ENCODE measurements at regions not wholly inside any gene's neighbourhood (a gene's known extent, or its start where the extent isn't known, plus 50 kb on each side); places are given as distances from the start of the nearest gene placed in this dataset.

DNA sequence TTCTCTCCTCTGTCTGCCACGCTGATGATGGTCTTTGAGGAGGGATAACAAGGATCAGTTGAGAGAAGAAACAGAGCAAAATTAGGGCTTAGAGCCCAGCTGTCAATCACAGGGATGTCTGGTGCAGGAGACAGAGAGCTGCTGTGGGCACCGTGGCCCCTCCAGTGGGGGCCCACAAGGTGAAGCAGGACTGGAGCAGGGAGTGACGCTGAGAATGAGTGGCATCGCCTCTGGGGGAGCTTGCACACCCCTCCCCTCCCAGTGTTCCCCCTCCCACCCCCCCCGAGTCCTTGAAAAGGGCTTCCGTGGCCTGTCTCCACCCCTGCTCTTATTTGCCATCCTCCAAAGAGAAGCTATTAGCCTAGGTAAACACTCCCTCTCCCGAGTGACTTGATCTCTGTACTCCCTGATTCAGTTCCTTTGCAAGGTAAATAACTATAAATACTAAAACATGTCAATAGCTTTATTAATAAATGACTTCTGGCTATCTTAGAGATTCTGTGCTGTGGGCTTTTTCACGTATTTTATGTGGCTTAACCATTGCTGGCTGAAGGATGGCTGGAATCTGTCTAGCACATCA lies 440.0 kb downstream of the ZNF536 start:
- TF ChIP-seq PPARA (CRISPR knock-in tag; IDR thresholded peaks at IDR 0.05; ENCODE audit: borderline replicate concordance) (no peak), CREB5 (CRISPR knock-in tag; IDR thresholded peaks at IDR 0.05; ENCODE audit: low read depth) (no peak), OSR1 (CRISPR knock-in tag; IDR thresholded peaks at IDR 0.05) (no peak), CSDC2 (CRISPR knock-in tag; IDR thresholded peaks at IDR 0.05) (no peak), SNAI2 (CRISPR knock-in tag; IDR thresholded peaks at IDR 0.05) (no peak), TSHZ2 (CRISPR knock-in tag; IDR thresholded peaks at IDR 0.05) (no peak), TCF4 (CRISPR knock-in tag; IDR thresholded peaks at IDR 0.05; ENCODE audit: borderline replicate concordance) (no peak), ZNF565 (CRISPR knock-in tag; conservative IDR thresholded peaks at IDR 0.05; ENCODE audit: low read depth) (no peak), CSRNP3 (CRISPR knock-in tag; IDR thresholded peaks at IDR 0.05) (no peak), ZNF70 (CRISPR knock-in tag; IDR thresholded peaks at IDR 0.05) (no peak), ESRRG (CRISPR knock-in tag; IDR thresholded peaks at IDR 0.05) (no peak), ZFP3 (CRISPR knock-in tag; IDR thresholded peaks at IDR 0.05) (no peak), BACH2 (CRISPR knock-in tag; IDR thresholded peaks at IDR 0.05; ENCODE audit: borderline replicate concordance) (no peak), TOX (CRISPR knock-in tag; IDR thresholded peaks at IDR 0.05; ENCODE audit: borderline replicate concordance) (no peak), ZFP30 (CRISPR knock-in tag; IDR thresholded peaks at IDR 0.05) (no peak), GLIS3 (CRISPR knock-in tag; IDR thresholded peaks at IDR 0.05) (no peak), RARB (CRISPR knock-in tag; IDR thresholded peaks at IDR 0.05) (no peak), ISL1 (CRISPR knock-in tag; IDR thresholded peaks at IDR 0.05) (no peak)
- TF ChIP-seq, protein P1, sequence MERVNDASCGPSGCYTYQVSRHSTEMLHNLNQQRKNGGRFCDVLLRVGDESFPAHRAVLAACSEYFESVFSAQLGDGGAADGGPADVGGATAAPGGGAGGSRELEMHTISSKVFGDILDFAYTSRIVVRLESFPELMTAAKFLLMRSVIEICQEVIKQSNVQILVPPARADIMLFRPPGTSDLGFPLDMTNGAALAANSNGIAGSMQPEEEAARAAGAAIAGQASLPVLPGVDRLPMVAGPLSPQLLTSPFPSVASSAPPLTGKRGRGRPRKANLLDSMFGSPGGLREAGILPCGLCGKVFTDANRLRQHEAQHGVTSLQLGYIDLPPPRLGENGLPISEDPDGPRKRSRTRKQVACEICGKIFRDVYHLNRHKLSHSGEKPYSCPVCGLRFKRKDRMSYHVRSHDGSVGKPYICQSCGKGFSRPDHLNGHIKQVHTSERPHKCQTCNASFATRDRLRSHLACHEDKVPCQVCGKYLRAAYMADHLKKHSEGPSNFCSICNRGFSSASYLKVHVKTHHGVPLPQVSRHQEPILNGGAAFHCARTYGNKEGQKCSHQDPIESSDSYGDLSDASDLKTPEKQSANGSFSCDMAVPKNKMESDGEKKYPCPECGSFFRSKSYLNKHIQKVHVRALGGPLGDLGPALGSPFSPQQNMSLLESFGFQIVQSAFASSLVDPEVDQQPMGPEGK (CRISPR knock-in tag; IDR thresholded peaks at IDR 0.05; ENCODE audit: borderline replicate concordance): no peak
- TF ChIP-seq, protein P2, sequence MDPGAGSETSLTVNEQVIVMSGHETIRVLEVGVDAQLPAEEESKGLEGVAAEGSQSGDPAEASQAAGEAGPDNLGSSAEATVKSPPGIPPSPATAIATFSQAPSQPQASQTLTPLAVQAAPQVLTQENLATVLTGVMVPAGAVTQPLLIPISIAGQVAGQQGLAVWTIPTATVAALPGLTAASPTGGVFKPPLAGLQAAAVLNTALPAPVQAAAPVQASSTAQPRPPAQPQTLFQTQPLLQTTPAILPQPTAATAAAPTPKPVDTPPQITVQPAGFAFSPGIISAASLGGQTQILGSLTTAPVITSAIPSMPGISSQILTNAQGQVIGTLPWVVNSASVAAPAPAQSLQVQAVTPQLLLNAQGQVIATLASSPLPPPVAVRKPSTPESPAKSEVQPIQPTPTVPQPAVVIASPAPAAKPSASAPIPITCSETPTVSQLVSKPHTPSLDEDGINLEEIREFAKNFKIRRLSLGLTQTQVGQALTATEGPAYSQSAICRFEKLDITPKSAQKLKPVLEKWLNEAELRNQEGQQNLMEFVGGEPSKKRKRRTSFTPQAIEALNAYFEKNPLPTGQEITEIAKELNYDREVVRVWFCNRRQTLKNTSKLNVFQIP (CRISPR knock-in tag; IDR thresholded peaks at IDR 0.05; ENCODE audit: borderline replicate concordance, low read depth): no peak
- ATAC-seq: no peak

GRCh38 chr19:30811397-30812098 lies 439.4 kb downstream of the ZNF536 start:
- no peak for ATAC-seq
- TF ChIP-seq ZFP30 (CRISPR knock-in tag; IDR thresholded peaks at IDR 0.05): no peak
- no peak for TF ChIP-seq CREB5 (CRISPR knock-in tag; IDR thresholded peaks at IDR 0.05; ENCODE audit: low read depth)
- no peak for TF ChIP-seq ISL1 (CRISPR knock-in tag; IDR thresholded peaks at IDR 0.05)
- no peak for TF ChIP-seq SNAI2 (CRISPR knock-in tag; IDR thresholded peaks at IDR 0.05)
- no peak for TF ChIP-seq ZC3H10 (CRISPR knock-in tag; IDR thresholded peaks at IDR 0.05)
- no peak for TF ChIP-seq GLIS3 (CRISPR knock-in tag; IDR thresholded peaks at IDR 0.05)
- TF ChIP-seq CSRNP3 (CRISPR knock-in tag; IDR thresholded peaks at IDR 0.05): no peak
- TF ChIP-seq ARNTL (CRISPR knock-in tag; IDR thresholded peaks at IDR 0.05; ENCODE audit: borderline replicate concordance, low read depth): no peak
- TF ChIP-seq ZFP3 (CRISPR knock-in tag; IDR thresholded peaks at IDR 0.05): no peak
- TF ChIP-seq ESRRG (CRISPR knock-in tag; IDR thresholded peaks at IDR 0.05): no peak
- TF ChIP-seq TOX (CRISPR knock-in tag; IDR thresholded peaks at IDR 0.05; ENCODE audit: borderline replicate concordance): no peak
- no peak for TF ChIP-seq OSR1 (CRISPR knock-in tag; IDR thresholded peaks at IDR 0.05)
- TF ChIP-seq CSDC2 (CRISPR knock-in tag; IDR thresholded peaks at IDR 0.05): no peak
- TF ChIP-seq BACH2 (CRISPR knock-in tag; IDR thresholded peaks at IDR 0.05; ENCODE audit: borderline replicate concordance): no peak
- TF ChIP-seq TSHZ2 (CRISPR knock-in tag; IDR thresholded peaks at IDR 0.05): no peak

Measured in SK-N-SH treated with all-trans-retinoic acid at 6 μM for 48 hours (cell line).